Mesothelial cell of epicardium (in vitro differentiated cells): ENCODE measurements at regions not wholly inside any gene's neighbourhood (a gene's known extent, or its start where the extent isn't known, plus 50 kb on each side); places are given as distances from the start of the nearest gene placed in this dataset.

ENCODE experiments used
- DNase-seq, 2 experiments: peaks; one replicate each; pipeline ENCODE4 v3.0.0; 2021; ENCODE audit warnings: low spot score in 2 of 2; ENCODE audit not compliant: unreplicated experiment in 2 of 2
- H3K27ac Mint-ChIP-seq: 2 replicates; pipeline ENCODE4 v1.8.0; 2021; ENCODE audit warnings: mixed read lengths
- H3K27me3 Mint-ChIP-seq: 2 replicates; pipeline ENCODE4 v1.8.0; 2021; ENCODE audit warnings: low read depth, mixed read lengths
- H3K36me3 Mint-ChIP-seq: 2 replicates; pipeline ENCODE4 v1.8.0; 2021; ENCODE audit warnings: mixed read lengths
- H3K4me1 Mint-ChIP-seq: 2 replicates; pipeline ENCODE4 v1.8.0; 2021; ENCODE audit warnings: mixed read lengths
- H3K4me3 Mint-ChIP-seq: 2 replicates; pipeline ENCODE4 v1.8.0; 2021; ENCODE audit warnings: mild to moderate bottlenecking, moderate library complexity, mixed read lengths
- H3K9me3 Mint-ChIP-seq: 2 replicates; pipeline ENCODE4 v1.8.0; 2021; ENCODE audit warnings: mixed read lengths
- TF ChIP-seq, protein P1 (sequence below): fragments of 200-600 bp; sonication (generic); IDR thresholded peaks from one replicate; pipeline ENCODE4 v1.5.0; 2021; ENCODE audit warnings: antibody characterized with exemption; ENCODE audit not compliant: unreplicated experiment

DNA sequence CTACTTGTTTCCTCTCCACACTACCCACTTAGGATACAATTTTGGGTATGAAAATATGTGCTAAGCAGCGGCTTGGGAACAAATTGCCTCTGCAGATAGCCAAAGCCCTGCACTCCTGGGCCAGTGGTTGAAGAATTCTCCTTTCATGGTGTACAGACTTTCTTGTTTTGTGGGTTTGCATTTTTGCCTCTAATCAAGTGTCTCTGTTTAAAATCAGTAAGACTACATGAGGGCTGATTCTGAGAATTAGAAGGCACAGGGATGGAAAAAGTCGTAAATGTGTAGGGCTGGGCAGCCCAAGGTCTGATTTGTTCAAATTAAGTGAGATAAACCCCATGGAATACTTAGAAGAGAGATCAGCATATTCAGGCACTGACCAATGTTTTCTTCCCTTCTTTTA is 103.7 kb upstream of the CD180 start:
- no peak for DNase-seq
- H3K4me1 Mint-ChIP-seq, result peaks cover 24% of the 10 kb centered on the region
- H3K9me3 Mint-ChIP-seq, result peaks cover 5% of the 10 kb centered on the region
- H3K27ac Mint-ChIP-seq, result no peak overlapping the region
- no peak overlapping the region for H3K4me3 Mint-ChIP-seq
- TF ChIP-seq, protein P1, sequence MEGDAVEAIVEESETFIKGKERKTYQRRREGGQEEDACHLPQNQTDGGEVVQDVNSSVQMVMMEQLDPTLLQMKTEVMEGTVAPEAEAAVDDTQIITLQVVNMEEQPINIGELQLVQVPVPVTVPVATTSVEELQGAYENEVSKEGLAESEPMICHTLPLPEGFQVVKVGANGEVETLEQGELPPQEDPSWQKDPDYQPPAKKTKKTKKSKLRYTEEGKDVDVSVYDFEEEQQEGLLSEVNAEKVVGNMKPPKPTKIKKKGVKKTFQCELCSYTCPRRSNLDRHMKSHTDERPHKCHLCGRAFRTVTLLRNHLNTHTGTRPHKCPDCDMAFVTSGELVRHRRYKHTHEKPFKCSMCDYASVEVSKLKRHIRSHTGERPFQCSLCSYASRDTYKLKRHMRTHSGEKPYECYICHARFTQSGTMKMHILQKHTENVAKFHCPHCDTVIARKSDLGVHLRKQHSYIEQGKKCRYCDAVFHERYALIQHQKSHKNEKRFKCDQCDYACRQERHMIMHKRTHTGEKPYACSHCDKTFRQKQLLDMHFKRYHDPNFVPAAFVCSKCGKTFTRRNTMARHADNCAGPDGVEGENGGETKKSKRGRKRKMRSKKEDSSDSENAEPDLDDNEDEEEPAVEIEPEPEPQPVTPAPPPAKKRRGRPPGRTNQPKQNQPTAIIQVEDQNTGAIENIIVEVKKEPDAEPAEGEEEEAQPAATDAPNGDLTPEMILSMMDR, result no peak
- H3K27me3 Mint-ChIP-seq, result no peaks in the 10 kb centered on the region
- no peaks in the 10 kb centered on the region for H3K36me3 Mint-ChIP-seq

DNA sequence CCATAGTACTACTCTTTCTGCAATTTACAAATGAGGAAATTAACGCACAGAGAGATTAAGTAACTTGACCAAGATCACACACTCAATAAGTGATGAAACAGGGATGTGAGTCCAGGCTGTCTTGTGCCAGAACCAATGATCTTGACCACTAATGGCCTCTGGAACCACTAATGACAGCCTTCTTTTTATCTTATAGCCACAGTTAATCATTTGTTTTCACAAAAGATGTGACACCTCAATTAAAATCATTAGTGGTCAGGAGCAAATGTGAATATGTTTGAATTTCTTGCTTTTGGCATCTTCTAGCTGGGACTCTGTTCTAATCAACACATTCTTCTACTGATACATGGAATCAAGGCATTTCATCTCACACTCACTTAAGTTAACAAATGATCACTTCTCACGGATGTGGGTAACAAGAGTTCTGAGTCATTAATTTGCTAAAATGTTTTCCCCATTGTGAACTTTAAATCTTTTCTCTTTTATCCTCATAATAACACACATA is 102.7 kb upstream of the CD180 start:
- DNase-seq, result no peak

DNA sequence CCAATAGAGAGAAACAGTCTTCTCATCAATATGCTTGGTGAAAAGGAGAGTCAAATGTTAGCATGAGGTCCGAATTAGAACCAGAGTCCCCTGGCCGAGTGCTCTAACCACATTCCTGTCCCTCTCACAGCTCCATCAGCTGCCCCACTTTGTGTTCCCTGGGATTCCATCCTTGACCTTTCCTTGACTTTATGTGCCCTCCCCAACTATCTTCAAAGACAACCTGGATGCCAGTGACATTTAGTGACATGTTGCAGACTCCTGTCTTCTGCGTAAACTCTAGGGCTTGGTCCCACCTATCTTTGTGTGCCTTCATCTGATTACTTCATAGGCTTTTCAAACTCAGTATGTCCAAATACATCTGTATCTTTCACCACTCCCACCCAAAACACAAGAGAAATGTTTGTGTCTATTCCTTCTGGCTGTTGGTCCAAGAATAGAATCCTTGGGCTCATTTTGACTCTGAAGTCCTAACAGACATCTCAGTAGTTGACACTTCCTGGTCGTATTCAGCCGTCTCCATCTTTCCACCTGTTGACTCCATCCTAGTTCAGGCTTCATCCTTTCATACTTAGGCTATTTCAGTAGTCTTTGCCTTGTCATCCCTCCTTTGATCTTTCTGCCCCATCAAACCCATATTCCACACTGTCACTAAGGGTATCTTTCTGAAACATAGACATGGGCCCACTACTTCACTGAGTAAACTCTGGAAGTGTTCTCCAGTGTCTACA is 101.4 kb upstream of the CD180 start:
- TF ChIP-seq, protein P1, result no peak
- no peak overlapping the region for H3K27ac Mint-ChIP-seq
- peaks cover 21% of the 10 kb centered on the region for H3K4me1 Mint-ChIP-seq
- H3K27me3 Mint-ChIP-seq, result no peaks in the 10 kb centered on the region
- no peak for DNase-seq
- H3K4me3 Mint-ChIP-seq, result no peak overlapping the region
- H3K9me3 Mint-ChIP-seq, result peaks cover 5% of the 10 kb centered on the region
- H3K36me3 Mint-ChIP-seq, result no peaks in the 10 kb centered on the region

More for the DNA sequence above, 102.7 kb upstream of the CD180 start:
- TF ChIP-seq, protein P1, result no peak
- Mint-ChIP-seq H3K36me3 (no peaks in the 10 kb centered on the region), H3K9me3 (peaks cover 5% of the 10 kb centered on the region), H3K4me1 (peaks cover 19% of the 10 kb centered on the region), H3K27ac (no peak overlapping the region), H3K4me3 (no peak overlapping the region), H3K27me3 (no peaks in the 10 kb centered on the region)

DNA sequence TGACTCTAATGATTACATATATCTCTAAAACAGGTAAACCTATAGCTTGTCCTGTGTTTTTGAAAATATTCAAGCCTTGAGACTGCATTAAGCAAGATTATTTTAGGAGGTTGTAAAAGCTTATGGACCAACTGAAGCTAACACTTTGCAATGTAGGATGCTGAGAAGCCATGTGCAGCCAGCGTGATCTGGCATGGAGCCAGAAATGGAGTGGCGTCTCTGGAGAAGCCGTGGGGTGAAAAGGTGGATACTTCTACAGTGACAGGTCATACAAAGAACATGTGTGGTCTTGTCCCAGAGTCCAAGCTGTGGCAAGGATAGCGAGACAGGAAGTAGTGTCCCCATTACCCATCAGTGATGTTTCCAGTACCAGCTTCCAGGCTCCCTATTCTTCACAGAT is 100.8 kb upstream of the CD180 start:
- TF ChIP-seq, protein P1, result no peak
- no peaks in the 10 kb centered on the region for H3K36me3 Mint-ChIP-seq
- peaks cover 23% of the 10 kb centered on the region for H3K4me1 Mint-ChIP-seq
- H3K4me3 Mint-ChIP-seq, result no peak overlapping the region
- H3K27ac Mint-ChIP-seq, result no peak overlapping the region
- no peaks in the 10 kb centered on the region for H3K27me3 Mint-ChIP-seq
- peaks cover 5% of the 10 kb centered on the region for H3K9me3 Mint-ChIP-seq
- no peak for DNase-seq

DNA sequence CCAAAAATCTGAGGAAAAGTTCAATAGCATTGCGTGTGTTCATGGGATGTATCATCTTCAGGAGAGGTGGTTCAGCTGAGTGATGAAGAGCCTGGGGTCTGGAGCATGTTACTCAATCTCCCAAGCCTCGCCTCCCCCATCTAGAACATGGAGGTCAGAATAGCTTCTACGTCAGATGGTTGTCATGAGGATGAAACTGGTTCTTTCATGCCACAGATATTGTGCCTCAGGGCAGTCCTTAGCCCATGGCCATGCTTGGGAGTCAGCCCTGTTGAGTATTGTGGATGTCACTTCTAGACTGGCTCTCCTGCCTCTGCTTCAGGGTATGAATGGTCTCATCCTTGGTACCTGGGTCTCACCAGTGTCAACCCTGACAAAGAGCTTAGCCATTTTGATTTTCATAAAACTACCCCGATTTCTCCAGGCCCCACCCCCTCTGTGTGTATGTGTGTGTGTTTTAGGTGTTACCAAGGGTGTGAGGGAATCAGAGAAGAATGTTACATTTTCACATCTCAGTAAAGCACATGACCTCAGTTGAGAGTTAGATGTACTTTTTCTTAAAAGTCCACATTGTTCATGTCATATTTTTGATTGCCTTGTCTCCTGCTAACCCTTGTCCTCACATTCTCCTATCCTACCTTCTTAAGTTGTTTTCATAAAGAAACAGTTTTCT is 97.8 kb upstream of the CD180 start:
- Mint-ChIP-seq H3K9me3 (peaks cover 5% of the 10 kb centered on the region), H3K4me3 (no peak overlapping the region), H3K27ac (no peak overlapping the region), H3K36me3 (no peaks in the 10 kb centered on the region), H3K4me1 (peaks cover 11% of the 10 kb centered on the region), H3K27me3 (no peaks in the 10 kb centered on the region)
- TF ChIP-seq, protein P1, result no peak
- DNase-seq, result no peak
